PC-9 (cell line): ENCODE measurements at regions not wholly inside any gene's neighbourhood (a gene's known extent, or its start where the extent isn't known, plus 50 kb on each side); places are given as distances from the start of the nearest gene placed in this dataset.

ENCODE experiments used
- BruUV-seq: library from RNA; stranded (reverse); fragments of 400-500 nt; replicated peaks from 2 replicates; lab custom pipeline; 2021; lab: Mats Ljungman, UMichigan
- CTCF ChIA-PET: fragments of 300-600 bp; sonication (Branson Sonifier 250); formaldehyde crosslinking; loops from one replicate; lab custom pipeline; 2022; ENCODE audit warnings: antibody characterized with exemption; lab: Charles Lee
- POLR2A ChIA-PET: fragments of 300-600 bp; sonication (Branson Sonifier 250); formaldehyde crosslinking; loops from one replicate; lab custom pipeline; 2022; ENCODE audit warnings: antibody characterized with exemption; ENCODE audit not compliant: unreplicated experiment; lab: Charles Lee
- DNase-seq, 2 experiments: peaks; one replicate each; pipeline versions ENCODE4 v3.0.0 to v3.0.0-alpha.2; 2015 to 2022; ENCODE audit warnings: mixed read lengths in 1 of 2
- H2AFZ ChIP-seq: fragments of 200-600 bp; sonication (generic); 2 replicates; pipeline ENCODE4 v1.8.1; 2017; ENCODE audit warnings: antibody characterized with exemption
- H3F3A ChIP-seq: fragments of 200-600 bp; sonication (generic); 2 replicates; pipeline ENCODE4 v1.8.1; 2017; ENCODE audit warnings: antibody characterized with exemption, mild to moderate bottlenecking, low read depth; ENCODE audit not compliant: insufficient read depth
- H3K27ac ChIP-seq: fragments of 200-600 bp; sonication (generic); 2 replicates; pipeline ENCODE4 v1.6.1; 2016; ENCODE audit warnings: mixed run types
- H3K27me3 ChIP-seq: fragments of 200-600 bp; sonication (generic); 2 replicates; pipeline ENCODE4 v1.6.1; 2016; ENCODE audit warnings: low read depth, mixed run types; ENCODE audit not compliant: insufficient read depth
- H3K36me3 ChIP-seq: fragments of 200-600 bp; sonication (generic); 2 replicates; pipeline ENCODE4 v1.6.1; 2016; ENCODE audit warnings: low read depth, mixed run types
- H3K4me1 ChIP-seq: fragments of 200-600 bp; sonication (generic); replicated peaks from 2 replicates; pipeline ENCODE4 v1.6.1; 2016; ENCODE audit warnings: mixed run types; ENCODE audit not compliant: insufficient read depth
- H3K4me2 ChIP-seq: fragments of 200-600 bp; sonication (generic); 2 replicates; pipeline ENCODE4 v1.6.1; 2017; ENCODE audit warnings: mixed run types
- H3K4me3 ChIP-seq: fragments of 200-600 bp; sonication (generic); 2 replicates; pipeline ENCODE4 v1.6.1; 2016; ENCODE audit warnings: mixed run types
- H3K79me2 ChIP-seq: fragments of 200-600 bp; sonication (generic); 2 replicates; pipeline ENCODE4 v1.6.1; 2017; ENCODE audit warnings: low read depth, mixed run types
- H3K9me2 ChIP-seq: fragments of 200-600 bp; sonication (generic); 2 replicates; pipeline ENCODE4 v1.8.1; 2017; ENCODE audit warnings: mild to moderate bottlenecking; ENCODE audit not compliant: insufficient read depth
- H3K9me3 ChIP-seq: fragments of 200-600 bp; sonication (generic); 2 replicates; pipeline ENCODE4 v1.8.1; 2016; ENCODE audit warnings: low read depth; ENCODE audit not compliant: insufficient read depth
- H4K20me1 ChIP-seq: fragments of 200-600 bp; sonication (generic); 2 replicates; pipeline ENCODE4 v1.8.1; 2017; ENCODE audit not compliant: insufficient read depth
- CTCF ChIP-seq: fragments of 200-600 bp; sonication (generic); conservative IDR thresholded peaks from 2 replicates; pipeline ENCODE4 v1.6.1; 2017; ENCODE audit warnings: mixed run types, antibody characterized with exemption, mild to moderate bottlenecking, moderate library complexity
- EZH2 ChIP-seq: fragments of 200-600 bp; sonication (generic); IDR thresholded peaks from 2 replicates; pipeline ENCODE4 v1.8.0; 2017; ENCODE audit warnings: antibody characterized with exemption, low read depth
- intact Hi-C: fragments of 100-400 bp; cut with micrococcal nuclease; formaldehyde crosslinking; loops from one replicate; pipeline ENCODE4 v1.10.0; 2022; ENCODE audit not compliant: unreplicated experiment

GRCh38 chr5:57779383-57780223 is 297.0 kb upstream of the ACTBL2 start:
- Histone ChIP-seq H3F3A (no peaks in the 10 kb centered on the region; the same call in 1 of the 2 replicates), H3K36me3 (no peaks in the 10 kb centered on the region), H3K27me3 (no peaks in the 10 kb centered on the region), H3K4me2 (no peak overlapping the region), H2AFZ (no peak overlapping the region), H3K9me2 (no peaks in the 10 kb centered on the region), H4K20me1 (no peaks in the 10 kb centered on the region), H3K27ac (peak overlapping the region; percentile 55), H3K4me1 (peaks cover 29% of the 10 kb centered on the region), H3K79me2 (no peaks in the 10 kb centered on the region), H3K4me3 (no peak overlapping the region), H3K9me3 (peaks cover 5% of the 10 kb centered on the region; the same call in 1 of the 2 replicates)
- intact Hi-C loops: loop anchor here (1.0 to 2.0 kb wide), 14 partner anchors 44 to 1071 kb away; partner anchors contain the start of gene PLK2
- TF ChIP-seq CTCF: peak; percentile 77
- TF ChIP-seq EZH2: no peak
- no TSS peak for BruUV-seq
- ChIA-PET CTCF (interaction anchor here (0.6 to 2.8 kb wide), 11 partner anchors 37 to 1065 kb away, joined by 3 to 26 read pairs (median 5); no protein-coding TSS in a partner anchor), POLR2A (interaction anchor here (0.5 to 1.1 kb wide), 9 partner anchors 35 to 680 kb away, joined by 3 to 11 read pairs (median 7); no protein-coding TSS in a partner anchor)
- peak; percentile 59 to 73 for DNase-seq

- peak in 1 of 2 experiments; percentile 39 for DNase-seq
- Histone ChIP-seq H3K36me3 (no peaks in the 10 kb centered on the region), H3K4me3 (no peak overlapping the region), H3F3A (no peaks in the 10 kb centered on the region; the same call in 1 of the 2 replicates), H3K27ac (peak overlapping the region; percentile 55; the same call in 1 of the 2 replicates), H2AFZ (no peak overlapping the region), H3K9me3 (peaks cover 5% of the 10 kb centered on the region; the same call in 1 of the 2 replicates), H3K4me1 (peaks cover 19% of the 10 kb centered on the region), H3K4me2 (no peak overlapping the region), H3K9me2 (no peaks in the 10 kb centered on the region), H3K27me3 (no peaks in the 10 kb centered on the region), H3K79me2 (no peaks in the 10 kb centered on the region), H4K20me1 (no peaks in the 10 kb centered on the region)
- CTCF ChIA-PET: interaction anchor here (0.7 to 2.8 kb wide), 7 partner anchors 46 to 682 kb away, joined by 3 to 26 read pairs (median 4); no protein-coding TSS in a partner anchor
- TF ChIP-seq EZH2: no peak
- TF ChIP-seq CTCF: no peak
- POLR2A ChIA-PET: interaction anchor here (0.6 to 1.1 kb wide), 6 partner anchors 84 to 681 kb away, joined by 3 to 8 read pairs (median 7); no protein-coding TSS in a partner anchor
- no TSS peak for BruUV-seq
- intact Hi-C loops: loop anchor here (1.0 to 2.0 kb wide), 14 partner anchors 43 to 1072 kb away; partner anchors contain the start of gene PLK2
These were observed 296.0 kb upstream of the ACTBL2 start for GRCh38 chr5:57778501-57779091.

- H2AFZ ChIP-seq: no peak overlapping the region
- POLR2A ChIA-PET: interaction anchor here (0.6 kb wide), 1 partner anchor 411 kb away, joined by 3 read pairs; no protein-coding TSS in a partner anchor
- H3K4me1 ChIP-seq: peaks cover 16% of the 10 kb centered on the region
- DNase-seq: no peak
- no peaks in the 10 kb centered on the region for H4K20me1 ChIP-seq
- no peaks in the 10 kb centered on the region; the same call in 1 of the 2 replicates for H3K9me3 ChIP-seq
- CTCF ChIA-PET: interaction anchor here (2.8 kb wide), 1 partner anchor 127 kb away, joined by 26 read pairs; no protein-coding TSS in a partner anchor
- no peaks in the 10 kb centered on the region for H3K36me3 ChIP-seq
- no peaks in the 10 kb centered on the region for H3K79me2 ChIP-seq
- intact Hi-C loops: no loop called here
- no TSS peak for BruUV-seq
- H3K27me3 ChIP-seq: no peaks in the 10 kb centered on the region
- no peak overlapping the region for H3K4me3 ChIP-seq
- H3F3A ChIP-seq: no peaks in the 10 kb centered on the region; the same call in 1 of the 2 replicates
- H3K4me2 ChIP-seq: no peak overlapping the region
- H3K27ac ChIP-seq: no peak overlapping the region
- H3K9me2 ChIP-seq: no peaks in the 10 kb centered on the region
- TF ChIP-seq CTCF (no peak), EZH2 (no peak)
These were observed 294.6 kb upstream of the ACTBL2 start for GRCh38 chr5:57777174-57777581.
